ENCODE measurements at regions not wholly inside any gene's neighbourhood (a gene's known extent, or its start where the extent isn't known, plus 50 kb on each side); places are given as distances from the start of the nearest gene placed in this dataset.

GRCh38 chr10:52864201-52865106, 91.9 kb upstream of the MBL2 start:
- DNase-seq: no peak

- no peak for DNase-seq
Observed at GRCh38 chr10:52858722-52859121, 86.1 kb upstream of the MBL2 start.

- DNase-seq: no peak
Observed at GRCh38 chr10:52855546-52856325, 83.2 kb upstream of the MBL2 start.

- no peak for DNase-seq
Observed at GRCh38 chr10:52853704-52854103, 81.1 kb upstream of the MBL2 start.

- no peak for DNase-seq
Observed at GRCh38 chr10:52836816-52837215, 64.2 kb upstream of the MBL2 start.
